GM12872 (cell line): ENCODE measurements at regions not wholly inside any gene's neighbourhood (a gene's known extent, or its start where the extent isn't known, plus 50 kb on each side); places are given as distances from the start of the nearest gene placed in this dataset.

Experiments used
- TF ChIP-seq, protein P1 (sequence below): IDR thresholded peaks from 3 replicates; pipeline ENCODE4 v1.5.1; 2011; ENCODE audit warnings: low read depth, mild to moderate bottlenecking, low read length, moderate library complexity; ENCODE audit not compliant: insufficient read depth

DNA sequence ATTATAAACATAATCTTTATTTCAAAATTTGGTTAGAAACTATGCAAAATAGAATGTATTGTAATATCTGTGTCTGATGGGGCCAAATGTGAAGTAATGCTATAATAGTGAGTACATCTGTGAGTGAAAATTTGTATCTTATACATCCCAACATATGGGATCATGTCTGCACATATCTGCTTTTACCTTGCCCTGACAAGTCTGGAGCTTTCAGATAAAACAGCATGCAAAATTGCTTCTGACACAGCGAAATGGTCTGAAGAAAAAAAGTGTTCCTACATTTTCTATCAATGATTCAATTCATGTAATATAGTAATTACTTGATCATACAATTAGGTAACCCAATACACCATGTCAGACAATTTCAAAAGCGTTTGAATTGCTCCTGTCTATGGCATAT is 58.1 kb upstream of the P3H2 start:
- TF ChIP-seq, protein P1, sequence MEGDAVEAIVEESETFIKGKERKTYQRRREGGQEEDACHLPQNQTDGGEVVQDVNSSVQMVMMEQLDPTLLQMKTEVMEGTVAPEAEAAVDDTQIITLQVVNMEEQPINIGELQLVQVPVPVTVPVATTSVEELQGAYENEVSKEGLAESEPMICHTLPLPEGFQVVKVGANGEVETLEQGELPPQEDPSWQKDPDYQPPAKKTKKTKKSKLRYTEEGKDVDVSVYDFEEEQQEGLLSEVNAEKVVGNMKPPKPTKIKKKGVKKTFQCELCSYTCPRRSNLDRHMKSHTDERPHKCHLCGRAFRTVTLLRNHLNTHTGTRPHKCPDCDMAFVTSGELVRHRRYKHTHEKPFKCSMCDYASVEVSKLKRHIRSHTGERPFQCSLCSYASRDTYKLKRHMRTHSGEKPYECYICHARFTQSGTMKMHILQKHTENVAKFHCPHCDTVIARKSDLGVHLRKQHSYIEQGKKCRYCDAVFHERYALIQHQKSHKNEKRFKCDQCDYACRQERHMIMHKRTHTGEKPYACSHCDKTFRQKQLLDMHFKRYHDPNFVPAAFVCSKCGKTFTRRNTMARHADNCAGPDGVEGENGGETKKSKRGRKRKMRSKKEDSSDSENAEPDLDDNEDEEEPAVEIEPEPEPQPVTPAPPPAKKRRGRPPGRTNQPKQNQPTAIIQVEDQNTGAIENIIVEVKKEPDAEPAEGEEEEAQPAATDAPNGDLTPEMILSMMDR = no peak

DNA sequence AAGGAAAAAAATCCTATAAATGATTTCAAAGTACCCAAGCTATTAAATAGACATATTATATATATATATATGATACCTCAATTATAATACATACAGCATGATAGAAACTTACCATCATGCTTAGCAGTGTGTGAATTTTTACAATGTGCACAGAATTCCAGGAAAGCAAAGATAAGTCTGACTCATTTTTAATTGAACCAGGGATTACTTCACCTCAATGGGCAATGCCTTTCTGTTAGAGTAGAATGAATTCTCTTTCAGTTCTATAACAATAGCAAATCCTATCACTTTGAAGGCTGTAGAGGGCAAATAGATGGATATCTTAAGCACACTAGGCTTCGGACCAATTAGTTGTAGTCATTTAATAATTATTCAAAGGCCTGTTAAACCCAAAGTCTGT is 54.8 kb upstream of the P3H2 start:
- TF ChIP-seq, protein P1 = no peak

DNA sequence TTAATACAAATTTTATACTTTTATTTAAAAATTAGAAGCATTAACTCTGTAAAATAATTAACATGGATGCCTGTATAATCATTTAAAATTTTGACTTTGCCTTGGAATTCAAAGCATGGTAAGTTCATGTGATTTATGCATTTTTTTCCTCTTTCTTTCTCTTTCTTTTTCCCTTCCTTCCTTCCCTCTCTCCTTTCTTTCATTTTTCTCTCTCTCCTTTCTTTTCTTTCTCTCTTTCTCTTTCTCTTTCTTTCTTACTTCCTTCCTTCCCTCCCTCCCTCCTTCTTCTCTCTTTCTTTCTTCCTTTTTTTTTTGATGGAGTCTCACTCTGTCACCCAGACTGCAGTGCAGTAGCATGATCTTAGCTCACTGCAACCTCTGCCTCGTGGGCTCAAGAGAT is 53.8 kb upstream of the P3H2 start:
- TF ChIP-seq, protein P1 = no peak

DNA sequence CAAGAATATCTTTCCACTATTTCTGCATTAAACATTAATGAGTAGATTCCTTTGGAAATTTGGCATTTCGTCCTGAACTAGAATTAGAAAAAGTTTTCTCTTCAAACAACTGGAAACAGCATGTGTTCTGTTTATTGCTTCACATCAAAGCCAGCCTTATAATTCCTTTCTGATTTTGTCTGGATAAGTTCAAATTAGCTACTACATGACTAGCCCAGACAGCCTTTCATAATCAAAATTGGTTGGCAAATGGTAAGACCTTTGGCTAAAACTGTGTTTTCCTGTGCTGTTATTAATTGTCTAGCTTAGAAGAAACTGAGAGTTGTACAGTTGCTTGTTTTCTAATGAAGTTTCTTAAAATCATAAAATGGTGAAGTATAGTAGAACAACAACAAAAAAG is 52.7 kb upstream of the P3H2 start:
- TF ChIP-seq, protein P1 = no peak

DNA sequence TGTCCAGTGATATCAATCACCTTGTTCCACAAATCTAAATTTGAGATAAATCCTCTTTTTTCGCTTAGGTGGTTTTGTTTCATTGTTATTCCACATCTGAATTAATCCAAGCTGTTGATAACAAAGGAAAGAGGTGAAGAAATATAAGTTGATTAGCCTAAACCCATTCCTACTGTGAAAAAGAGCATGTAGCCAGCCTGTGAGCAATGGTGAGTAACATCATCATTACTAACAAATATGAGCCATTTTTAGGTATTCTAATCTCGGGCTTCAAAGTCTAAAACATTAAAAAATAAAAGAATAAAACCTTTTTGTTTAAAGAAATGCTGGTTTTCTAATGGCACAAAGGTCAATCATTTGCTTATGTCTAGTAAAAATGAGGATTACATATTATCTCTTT is 52.1 kb upstream of the P3H2 start:
- TF ChIP-seq, protein P1 = no peak
